HG03575 (cell line): ENCODE measurements at regions not wholly inside any gene's neighbourhood (a gene's known extent, or its start where the extent isn't known, plus 50 kb on each side); places are given as distances from the start of the nearest gene placed in this dataset.

Experiments
- ATAC-seq: cut with Tn5 transposase; IDR thresholded peaks from one replicate; pipeline ENCODE4 v1.9.1; 2021; ENCODE audit not compliant: unreplicated experiment, insufficient number of reproducible peaks, low FRiP score; ENCODE audit errors: extremely low read depth

DNA sequence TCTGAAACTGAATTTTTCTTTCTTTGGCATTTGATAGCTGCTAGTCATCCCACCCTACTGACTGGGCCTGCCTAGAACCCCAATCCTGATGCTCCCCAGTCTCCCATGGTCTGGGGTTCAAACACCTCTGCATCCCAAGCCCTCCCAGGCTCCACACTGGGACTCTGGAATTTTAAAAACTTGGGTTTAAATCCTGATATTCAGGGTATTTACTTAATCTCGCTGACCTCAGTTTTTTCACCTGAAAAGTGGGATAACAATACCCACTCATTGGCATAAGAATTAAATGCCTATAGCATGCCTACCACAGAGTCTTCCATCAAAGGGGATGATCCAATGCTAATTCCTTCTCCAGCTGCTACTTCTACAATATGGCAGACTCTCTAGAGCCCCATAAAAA is 264.4 kb downstream of the NPIPA8 start:
- ATAC-seq, result no peak

DNA sequence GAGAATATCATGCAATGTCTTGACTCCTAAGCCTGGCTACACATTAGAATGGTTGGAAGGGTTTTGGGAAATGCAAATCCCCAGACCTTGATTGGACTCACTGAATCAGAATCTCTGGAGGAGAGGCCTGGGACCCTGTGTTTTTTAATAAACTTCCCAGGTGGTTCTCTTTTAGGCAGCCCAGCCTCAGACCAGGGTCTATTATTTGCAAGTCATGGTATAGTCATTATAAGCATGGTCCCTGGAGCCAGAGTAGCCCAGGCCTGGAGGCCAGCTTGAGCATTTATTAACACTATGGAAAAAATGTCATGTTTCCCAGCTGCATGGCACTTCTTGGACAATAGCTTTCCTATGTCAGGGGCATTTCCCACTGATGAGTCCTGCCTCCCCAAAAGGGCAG is 266.9 kb downstream of the NPIPA8 start:
- no peak for ATAC-seq

DNA sequence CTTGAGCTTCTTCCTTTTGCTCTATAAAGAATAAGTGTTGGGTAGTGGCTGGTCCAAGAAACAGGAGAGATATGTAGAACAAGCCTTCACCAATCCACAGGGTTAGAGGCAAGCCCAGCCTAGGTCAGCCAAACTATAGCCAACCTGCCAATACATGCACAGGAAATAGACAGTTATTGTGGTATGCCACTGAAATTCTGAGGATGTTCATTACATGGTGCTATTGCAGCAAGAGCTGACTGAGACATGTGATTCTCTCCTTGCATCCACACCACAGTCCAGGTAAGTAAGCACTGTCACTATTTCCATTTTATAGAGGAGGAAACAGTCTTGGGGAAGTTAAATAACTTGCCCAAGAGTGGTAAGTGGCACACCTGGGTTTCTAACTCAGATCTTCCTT is 268.1 kb downstream of the NPIPA8 start:
- ATAC-seq, result no peak

DNA sequence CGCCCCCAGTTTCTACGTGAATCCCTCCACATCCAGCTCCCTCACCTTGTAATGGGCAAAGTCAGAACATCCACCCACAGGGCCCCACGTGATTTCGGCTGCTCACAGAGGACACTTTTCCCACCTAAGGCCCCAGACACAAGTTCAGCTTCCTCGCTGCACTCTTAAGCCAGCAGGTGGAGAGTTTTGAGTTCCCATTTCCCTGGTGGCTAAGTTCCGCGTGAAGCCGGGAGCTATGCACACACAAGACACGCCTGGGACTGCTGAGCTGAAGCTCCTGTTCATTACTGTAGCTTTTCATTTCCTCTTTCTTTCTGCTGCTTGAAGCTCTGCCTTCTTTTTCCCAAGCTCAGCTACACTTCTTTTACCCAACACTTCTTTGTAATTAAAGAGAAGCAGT is 273.8 kb downstream of the NPIPA8 start:
- no peak for ATAC-seq

DNA sequence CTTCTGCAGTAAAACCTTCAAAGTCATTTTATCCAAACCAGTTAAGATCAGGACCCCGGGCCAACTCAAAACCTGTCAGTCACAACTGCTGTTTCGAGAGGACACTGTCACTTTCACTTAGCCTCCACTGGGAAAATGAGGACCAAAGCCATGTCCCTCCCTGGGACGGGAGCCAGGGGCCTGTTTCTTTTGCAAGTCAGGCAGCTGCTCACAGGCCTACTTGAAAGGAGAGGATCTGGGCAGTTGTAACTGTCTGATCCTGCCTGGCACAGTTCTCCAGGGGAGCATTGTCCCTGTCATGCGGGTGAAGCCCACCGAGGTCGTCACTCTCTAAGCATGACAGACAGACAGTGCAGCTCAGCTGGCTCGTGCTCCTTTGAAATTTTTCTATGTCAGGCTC is 276.2 kb downstream of the NPIPA8 start:
- ATAC-seq, result no peak

DNA sequence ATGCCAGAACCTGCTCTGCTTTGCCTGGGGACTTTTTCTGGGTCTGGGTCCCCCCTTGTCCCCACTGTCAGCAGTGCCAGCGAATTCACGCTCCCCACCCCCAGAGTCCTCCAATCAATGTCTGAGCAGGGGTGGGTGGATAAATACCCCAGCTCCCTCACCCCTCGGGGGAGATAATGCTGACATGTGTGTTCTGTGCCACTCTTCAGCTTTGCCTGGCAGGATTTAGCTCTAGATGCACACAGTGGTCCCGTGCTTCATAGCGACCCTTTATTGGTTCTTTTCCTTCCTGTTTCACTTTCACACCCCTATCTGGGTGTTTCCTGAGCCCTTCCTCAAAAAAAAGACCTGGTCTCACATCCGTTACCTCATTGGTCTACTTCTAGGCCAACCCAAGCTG is 277.0 kb downstream of the NPIPA8 start:
- no peak for ATAC-seq

DNA sequence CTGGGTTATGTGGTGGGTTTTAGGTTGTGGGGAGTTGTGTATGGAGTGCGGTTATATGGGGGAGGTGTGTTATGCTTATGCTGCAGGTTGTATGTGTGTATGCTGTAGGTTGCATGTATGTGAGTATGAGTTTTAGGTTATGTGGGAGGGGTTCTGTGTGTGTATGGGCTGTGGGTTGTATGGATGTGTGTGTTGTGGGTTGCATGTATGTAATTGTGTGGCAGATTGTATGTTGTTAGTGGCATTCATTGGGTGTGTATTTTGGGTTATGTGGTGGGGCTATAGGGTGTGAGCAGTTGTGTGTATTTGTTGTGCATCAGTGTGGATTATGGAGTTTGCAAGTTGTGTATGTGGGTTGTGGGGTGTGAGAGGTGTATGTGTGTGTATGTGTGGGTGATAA is 277.4 kb downstream of the NPIPA8 start:
- ATAC-seq, result no peak

DNA sequence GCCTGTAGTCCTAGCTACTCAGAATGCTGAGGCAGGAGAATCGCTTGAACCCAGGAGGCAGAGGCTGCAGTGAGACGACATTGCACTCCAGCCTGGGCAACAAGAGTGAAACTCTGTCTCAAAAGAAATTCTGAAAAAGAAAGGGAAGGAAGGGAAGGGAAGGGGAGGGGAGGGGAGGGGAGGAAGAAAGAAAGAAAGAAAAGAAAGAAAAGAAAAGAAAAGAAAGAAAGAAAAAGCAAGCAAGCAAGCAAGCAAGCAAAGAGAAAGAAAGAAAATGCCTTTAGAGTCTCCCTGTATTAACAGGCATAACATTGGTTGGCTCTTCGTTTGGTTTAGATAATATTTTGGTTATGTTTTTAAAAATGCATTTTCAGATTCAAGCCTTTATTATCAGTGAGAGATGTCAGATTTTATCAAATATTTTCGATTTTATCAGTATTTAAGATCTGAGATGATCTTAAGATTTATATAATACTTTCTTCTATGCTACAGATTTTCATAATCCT is 281.1 kb downstream of the NPIPA8 start:
- ATAC-seq, result no peak

DNA sequence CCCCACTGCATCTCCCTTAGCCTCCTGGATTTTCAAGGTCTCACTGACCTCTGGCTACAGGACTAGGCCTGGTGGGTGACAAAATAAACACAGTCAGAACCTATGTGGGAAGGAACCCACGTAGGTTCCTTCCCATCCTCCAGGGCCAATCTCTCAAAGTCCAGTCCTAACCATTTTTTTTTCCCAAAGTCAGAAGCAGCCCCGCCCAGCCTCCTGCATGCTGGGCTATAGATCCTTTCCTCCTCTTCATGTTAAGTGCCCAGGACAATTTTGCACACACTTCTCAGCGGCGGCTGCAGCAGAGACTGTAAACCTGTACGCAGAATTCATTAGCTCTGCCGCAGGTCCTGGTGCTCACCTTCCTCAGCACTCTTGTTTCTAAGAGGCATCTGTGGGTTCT is 285.8 kb downstream of the NPIPA8 start:
- ATAC-seq, result no peak

DNA sequence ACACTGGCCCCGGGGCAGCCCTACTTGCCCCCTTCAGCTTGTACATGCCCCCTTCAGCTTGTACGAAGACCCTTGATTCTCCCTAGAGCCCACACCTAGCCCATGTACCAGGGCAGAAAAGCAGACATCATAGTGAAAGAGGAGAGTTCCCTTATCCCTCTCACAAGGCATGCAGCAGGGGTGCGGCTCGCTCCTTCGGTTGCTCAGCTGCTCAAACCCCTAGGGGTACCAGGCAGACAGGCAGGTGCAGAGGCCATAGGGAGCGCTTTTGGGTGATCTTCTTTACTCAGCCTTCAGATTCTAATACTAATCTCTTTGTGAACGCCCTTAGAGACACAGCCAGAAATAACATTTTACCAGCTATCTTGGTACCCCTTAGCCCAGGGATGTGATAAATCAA is 286.3 kb downstream of the NPIPA8 start:
- ATAC-seq, result no peak

DNA sequence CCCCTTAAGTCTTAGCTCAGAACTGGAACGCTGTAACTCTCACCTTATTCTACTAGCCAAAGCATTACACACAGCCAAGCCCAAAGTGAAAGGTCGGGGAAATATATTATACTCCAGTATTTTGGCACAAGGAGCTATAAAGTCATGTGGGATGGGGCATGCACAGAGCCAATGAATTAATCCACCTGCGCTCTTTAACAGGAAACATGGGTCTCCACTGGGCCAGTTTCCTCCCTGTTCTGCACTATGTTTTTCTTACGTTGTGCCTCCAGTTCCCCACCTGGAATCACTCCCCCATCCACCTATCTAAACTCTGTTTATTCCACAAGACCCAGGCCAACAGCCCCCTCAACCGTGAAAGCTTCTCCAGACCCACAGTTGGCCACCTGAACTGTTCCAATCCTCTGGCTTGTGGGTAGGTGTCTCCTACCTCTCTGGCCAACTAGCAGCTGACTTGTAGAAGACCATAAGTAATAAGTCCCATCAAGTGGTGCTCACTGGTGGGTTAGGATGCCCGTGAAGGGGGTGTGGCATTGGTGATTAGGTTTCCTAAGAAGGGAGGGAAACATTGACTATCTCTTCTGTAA is 286.9 kb downstream of the NPIPA8 start:
- no peak for ATAC-seq

DNA sequence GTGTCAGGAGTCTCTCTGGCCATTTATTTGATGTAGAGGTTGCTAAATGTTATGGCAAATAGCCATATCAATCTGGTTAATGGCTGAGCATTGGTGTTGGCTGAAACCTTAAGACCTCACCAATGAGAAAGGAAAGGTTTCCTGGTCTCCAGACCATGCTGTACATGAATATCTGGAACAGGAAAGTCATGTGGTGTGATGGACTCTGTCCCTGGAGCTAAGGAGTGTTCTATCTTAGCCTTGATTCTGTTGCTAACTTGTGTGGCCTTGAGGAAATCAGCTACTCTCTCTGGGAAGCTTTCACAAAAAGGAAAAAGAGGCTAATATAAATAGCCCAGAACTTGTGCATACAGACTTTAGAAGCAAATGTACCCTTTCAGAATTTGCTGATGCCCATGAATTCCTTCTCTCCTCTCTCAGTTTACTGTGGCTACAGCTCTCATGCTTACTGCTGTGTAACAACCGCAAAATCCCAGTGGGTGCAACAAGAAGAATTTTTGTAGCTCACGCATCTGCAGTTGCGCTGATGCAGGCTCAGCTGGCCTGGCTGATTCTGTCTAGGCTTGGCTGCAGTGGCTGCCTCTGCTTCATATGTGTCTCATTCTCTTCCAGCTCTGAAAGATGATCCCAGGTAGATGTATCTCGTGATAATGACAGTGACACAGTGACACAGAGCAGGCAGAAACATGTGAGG is 287.5 kb downstream of the NPIPA8 start:
- ATAC-seq, result no peak

DNA sequence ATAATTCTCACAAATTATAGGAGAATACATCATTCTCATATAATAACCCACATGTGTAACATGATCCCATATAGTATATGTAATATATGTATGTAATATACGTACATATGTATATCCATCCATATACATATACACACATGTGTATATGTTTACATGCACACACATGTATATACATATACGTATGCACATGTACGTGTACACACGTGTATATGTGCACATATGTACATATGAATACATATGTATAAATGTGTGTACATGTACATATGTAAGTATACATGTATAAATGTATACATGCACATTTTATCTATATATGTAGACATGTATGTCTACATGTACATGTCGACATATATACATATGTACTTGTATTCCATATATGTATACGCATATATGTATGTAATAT is 288.8 kb downstream of the NPIPA8 start:
- no peak for ATAC-seq

DNA sequence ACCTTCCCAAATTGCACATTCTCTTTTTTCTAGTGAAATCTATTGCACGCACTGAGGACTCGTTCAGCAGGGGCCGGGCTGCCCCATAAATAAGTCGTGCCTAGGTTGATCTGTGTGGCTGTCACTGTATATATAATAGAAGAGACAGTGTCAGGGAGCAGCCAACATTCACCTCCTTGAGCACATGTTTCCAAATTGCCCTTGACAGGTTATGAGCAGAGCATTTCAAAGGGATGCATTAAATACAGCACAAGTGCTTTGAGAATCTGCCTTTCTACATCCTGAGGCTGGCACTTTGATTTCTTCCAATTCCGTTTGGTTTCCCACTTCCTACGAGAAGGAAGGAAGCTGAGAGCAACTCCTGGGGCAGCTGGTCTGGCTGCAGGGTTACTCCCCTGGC is 291.2 kb downstream of the NPIPA8 start:
- ATAC-seq, result no peak

DNA sequence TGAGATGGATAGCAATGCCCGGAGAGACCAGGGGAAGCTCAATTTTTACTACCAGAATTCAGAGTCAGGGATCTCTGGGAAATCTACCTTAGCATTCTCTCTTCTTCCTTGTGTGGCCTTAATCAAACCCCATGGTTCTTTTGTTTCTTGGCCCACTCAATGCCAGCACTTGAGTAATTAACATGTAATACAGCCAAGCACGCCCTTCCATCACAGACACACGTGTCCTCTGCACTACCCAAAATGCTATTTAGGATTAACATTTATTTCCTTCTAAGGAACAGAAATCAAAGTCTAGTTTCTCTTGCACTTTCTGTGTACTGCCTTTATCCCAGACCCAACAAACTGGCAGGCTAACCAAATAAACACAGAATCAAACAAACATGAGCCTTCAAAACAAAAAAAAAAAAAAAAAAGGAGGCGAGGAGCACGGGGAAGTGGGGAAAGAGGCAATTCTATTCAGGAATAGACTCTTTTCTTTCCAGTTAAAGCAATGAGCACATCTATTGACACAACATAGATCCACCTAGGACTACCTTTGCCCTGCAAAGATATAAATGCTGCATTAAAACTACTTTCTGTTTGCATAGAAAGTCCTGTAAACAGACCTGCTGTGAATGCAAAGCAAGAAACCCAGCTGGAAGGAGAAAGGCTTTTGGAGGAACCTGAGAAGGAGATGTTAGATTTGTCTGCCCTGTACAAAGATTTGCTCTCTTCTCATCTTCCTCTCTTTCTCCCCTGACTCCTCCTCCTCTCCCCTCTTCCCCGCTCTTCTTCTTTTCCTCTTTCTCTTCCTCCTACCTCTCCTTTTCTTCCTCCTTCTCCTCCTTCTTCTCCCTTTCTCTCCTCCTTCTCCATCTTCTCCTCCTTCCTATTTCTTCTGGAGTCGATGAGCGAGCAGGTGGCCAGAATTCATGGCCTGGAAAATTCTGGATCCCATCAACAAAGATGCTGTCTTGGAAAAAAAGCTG is 294.4 kb downstream of the NPIPA8 start:
- no peak for ATAC-seq

DNA sequence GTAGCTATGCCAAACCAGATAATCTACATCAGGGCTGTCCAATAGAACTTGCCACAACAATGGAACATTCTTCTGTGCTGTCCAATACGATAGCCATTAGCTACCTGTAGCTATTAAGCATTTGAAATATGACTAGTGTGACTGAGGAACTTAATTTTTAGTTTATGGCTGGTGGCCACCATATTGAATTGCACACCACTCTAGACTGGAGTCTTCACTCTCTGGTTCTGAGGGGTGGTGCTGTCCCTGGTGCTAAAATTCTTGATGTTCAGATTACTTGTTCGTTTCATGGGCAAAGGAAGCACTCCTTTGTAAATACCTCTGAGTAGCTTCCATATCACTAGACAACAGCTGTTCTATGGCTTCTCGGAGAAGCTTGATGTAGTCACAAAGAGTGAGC is 296.6 kb downstream of the NPIPA8 start:
- no peak for ATAC-seq

DNA sequence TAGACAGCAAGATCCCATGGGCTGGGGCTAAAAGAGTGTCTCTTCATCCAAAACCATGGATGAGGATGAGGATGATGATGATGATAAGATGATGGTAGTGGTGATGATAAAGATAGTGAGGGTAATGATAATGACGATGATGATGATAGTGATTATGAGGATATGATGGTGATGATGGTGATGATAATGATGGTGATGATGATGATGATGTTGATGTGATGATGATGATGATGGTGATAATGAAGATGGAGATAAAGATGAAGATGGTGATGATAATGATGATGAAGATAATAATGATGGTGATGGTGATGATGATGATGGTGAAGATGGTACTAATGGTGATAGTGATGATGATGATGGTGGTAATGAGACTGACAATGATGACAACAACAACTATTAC is 299.5 kb downstream of the NPIPA8 start:
- ATAC-seq, result no peak

DNA sequence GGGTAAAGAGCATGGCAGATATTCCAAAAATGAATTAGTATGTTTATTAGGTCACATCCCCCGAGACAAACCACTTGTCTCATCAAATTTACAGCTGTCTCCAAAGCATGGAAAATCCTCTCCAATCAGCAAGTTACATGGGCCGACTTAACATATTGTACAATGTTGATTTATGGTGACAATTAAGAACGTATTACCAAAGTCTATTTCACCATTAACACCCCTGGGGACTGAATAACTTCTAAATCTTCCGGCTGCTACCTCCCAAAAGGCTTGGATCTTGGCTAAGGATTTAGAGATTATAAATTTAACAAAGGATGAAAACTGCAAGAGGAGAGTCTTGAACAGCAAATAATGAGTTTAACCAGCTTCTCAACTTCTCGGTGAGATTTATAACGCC is 311.9 kb downstream of the NPIPA8 start:
- no peak for ATAC-seq

DNA sequence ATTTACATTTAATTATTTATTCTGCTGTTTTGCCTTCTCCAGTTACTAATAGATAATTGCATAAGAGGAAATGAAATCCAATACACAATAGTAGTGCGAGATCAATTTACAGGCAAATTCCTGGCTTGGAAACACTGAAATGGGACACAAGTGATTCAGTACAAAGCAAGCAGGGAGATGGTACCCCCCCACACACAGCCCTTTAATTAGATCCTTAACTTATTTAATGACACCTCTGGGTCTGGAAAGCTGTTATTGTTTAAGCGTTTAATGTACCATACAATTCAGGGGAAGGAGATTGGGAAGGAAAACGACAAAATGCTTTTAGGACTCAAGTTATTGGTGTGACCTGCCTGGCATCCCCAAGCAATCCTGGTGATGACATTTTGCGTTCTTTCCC is 318.2 kb downstream of the NPIPA8 start:
- ATAC-seq, result no peak

DNA sequence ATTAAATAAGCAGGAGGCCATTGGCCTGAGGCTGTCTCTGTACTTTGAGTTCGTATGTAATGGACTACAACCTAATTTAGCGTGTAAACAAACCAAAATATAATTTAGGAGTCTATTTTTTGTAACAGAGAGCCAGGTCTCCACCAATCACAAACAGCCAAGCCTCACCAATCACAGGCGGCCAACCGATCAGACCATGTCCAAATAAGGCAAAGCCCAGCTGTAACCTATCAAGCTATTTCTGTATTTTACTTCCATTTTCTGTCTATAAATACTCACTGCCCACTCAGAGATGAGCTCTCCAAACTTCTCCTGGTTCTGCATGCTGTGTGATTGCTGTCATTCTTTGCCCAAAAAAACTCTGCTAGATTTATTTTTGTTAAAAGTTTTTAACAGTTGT is 322.7 kb downstream of the NPIPA8 start:
- no peak for ATAC-seq
